PC-9 (cell line): ENCODE measurements at regions not wholly inside any gene's neighbourhood (a gene's known extent, or its start where the extent isn't known, plus 50 kb on each side); places are given as distances from the start of the nearest gene placed in this dataset.

Experiments used
- BruUV-seq: library from RNA; stranded (reverse); fragments of 400-500 nt; replicated peaks from 2 replicates; lab custom pipeline; 2021; lab: Mats Ljungman, UMichigan
- CTCF ChIA-PET: fragments of 300-600 bp; sonication (Branson Sonifier 250); formaldehyde crosslinking; loops from one replicate; lab custom pipeline; 2022; ENCODE audit warnings: antibody characterized with exemption; lab: Charles Lee
- POLR2A ChIA-PET: fragments of 300-600 bp; sonication (Branson Sonifier 250); formaldehyde crosslinking; loops from one replicate; lab custom pipeline; 2022; ENCODE audit warnings: antibody characterized with exemption; ENCODE audit not compliant: unreplicated experiment; lab: Charles Lee
- DNase-seq, 2 experiments: peaks; one replicate each; pipeline versions ENCODE4 v3.0.0 to v3.0.0-alpha.2; 2015 to 2022; ENCODE audit warnings: mixed read lengths in 1 of 2
- H2AFZ ChIP-seq: fragments of 200-600 bp; sonication (generic); 2 replicates; pipeline ENCODE4 v1.8.1; 2017; ENCODE audit warnings: antibody characterized with exemption
- H3F3A ChIP-seq: fragments of 200-600 bp; sonication (generic); 2 replicates; pipeline ENCODE4 v1.8.1; 2017; ENCODE audit warnings: antibody characterized with exemption, mild to moderate bottlenecking, low read depth; ENCODE audit not compliant: insufficient read depth
- H3K27ac ChIP-seq: fragments of 200-600 bp; sonication (generic); 2 replicates; pipeline ENCODE4 v1.6.1; 2016; ENCODE audit warnings: mixed run types
- H3K27me3 ChIP-seq: fragments of 200-600 bp; sonication (generic); 2 replicates; pipeline ENCODE4 v1.6.1; 2016; ENCODE audit warnings: low read depth, mixed run types; ENCODE audit not compliant: insufficient read depth
- H3K36me3 ChIP-seq: fragments of 200-600 bp; sonication (generic); 2 replicates; pipeline ENCODE4 v1.6.1; 2016; ENCODE audit warnings: low read depth, mixed run types
- H3K4me1 ChIP-seq: fragments of 200-600 bp; sonication (generic); replicated peaks from 2 replicates; pipeline ENCODE4 v1.6.1; 2016; ENCODE audit warnings: mixed run types; ENCODE audit not compliant: insufficient read depth
- H3K4me2 ChIP-seq: fragments of 200-600 bp; sonication (generic); 2 replicates; pipeline ENCODE4 v1.6.1; 2017; ENCODE audit warnings: mixed run types
- H3K4me3 ChIP-seq: fragments of 200-600 bp; sonication (generic); 2 replicates; pipeline ENCODE4 v1.6.1; 2016; ENCODE audit warnings: mixed run types
- H3K79me2 ChIP-seq: fragments of 200-600 bp; sonication (generic); 2 replicates; pipeline ENCODE4 v1.6.1; 2017; ENCODE audit warnings: low read depth, mixed run types
- H3K9me2 ChIP-seq: fragments of 200-600 bp; sonication (generic); 2 replicates; pipeline ENCODE4 v1.8.1; 2017; ENCODE audit warnings: mild to moderate bottlenecking; ENCODE audit not compliant: insufficient read depth
- H3K9me3 ChIP-seq: fragments of 200-600 bp; sonication (generic); 2 replicates; pipeline ENCODE4 v1.8.1; 2016; ENCODE audit warnings: low read depth; ENCODE audit not compliant: insufficient read depth
- H4K20me1 ChIP-seq: fragments of 200-600 bp; sonication (generic); 2 replicates; pipeline ENCODE4 v1.8.1; 2017; ENCODE audit not compliant: insufficient read depth
- EZH2 ChIP-seq: fragments of 200-600 bp; sonication (generic); IDR thresholded peaks from 2 replicates; pipeline ENCODE4 v1.8.0; 2017; ENCODE audit warnings: antibody characterized with exemption, low read depth
- intact Hi-C: fragments of 100-400 bp; cut with micrococcal nuclease; formaldehyde crosslinking; loops from one replicate; pipeline ENCODE4 v1.10.0; 2022; ENCODE audit not compliant: unreplicated experiment
- TF ChIP-seq, protein P1 (sequence below): fragments of 200-600 bp; sonication (generic); conservative IDR thresholded peaks from 2 replicates; pipeline ENCODE4 v1.6.1; 2017; ENCODE audit warnings: mixed run types, antibody characterized with exemption, mild to moderate bottlenecking, moderate library complexity

- no peaks in the 10 kb centered on the region; the same call in 1 of the 2 replicates for H3K9me3 ChIP-seq
- BruUV-seq, result no TSS peak
- peaks cover 64% of the 10 kb centered on the region for H3K27me3 ChIP-seq
- H3K9me2 ChIP-seq, result no peaks in the 10 kb centered on the region
- H3K4me3 ChIP-seq, result no peak overlapping the region
- ChIA-PET CTCF (no interaction called here), POLR2A (no interaction called here)
- TF ChIP-seq EZH2, result no peak
- H3K27ac ChIP-seq, result no peak overlapping the region
- intact Hi-C loops, result loop anchor here (10.0 kb wide), 1 partner anchor 739 kb away; no protein-coding TSS in a partner anchor
- no peaks in the 10 kb centered on the region for H3K79me2 ChIP-seq
- DNase-seq, result no peak
- H3K4me2 ChIP-seq, result no peak overlapping the region
- no peak overlapping the region for H2AFZ ChIP-seq
- no peaks in the 10 kb centered on the region for H4K20me1 ChIP-seq
- no peaks in the 10 kb centered on the region for H3F3A ChIP-seq
- H3K4me1 ChIP-seq, result no peaks in the 10 kb centered on the region
- H3K36me3 ChIP-seq, result no peaks in the 10 kb centered on the region
Measured at GRCh38 chr20:20823476-20823881, 111.0 kb upstream of the RALGAPA2 start.

DNA sequence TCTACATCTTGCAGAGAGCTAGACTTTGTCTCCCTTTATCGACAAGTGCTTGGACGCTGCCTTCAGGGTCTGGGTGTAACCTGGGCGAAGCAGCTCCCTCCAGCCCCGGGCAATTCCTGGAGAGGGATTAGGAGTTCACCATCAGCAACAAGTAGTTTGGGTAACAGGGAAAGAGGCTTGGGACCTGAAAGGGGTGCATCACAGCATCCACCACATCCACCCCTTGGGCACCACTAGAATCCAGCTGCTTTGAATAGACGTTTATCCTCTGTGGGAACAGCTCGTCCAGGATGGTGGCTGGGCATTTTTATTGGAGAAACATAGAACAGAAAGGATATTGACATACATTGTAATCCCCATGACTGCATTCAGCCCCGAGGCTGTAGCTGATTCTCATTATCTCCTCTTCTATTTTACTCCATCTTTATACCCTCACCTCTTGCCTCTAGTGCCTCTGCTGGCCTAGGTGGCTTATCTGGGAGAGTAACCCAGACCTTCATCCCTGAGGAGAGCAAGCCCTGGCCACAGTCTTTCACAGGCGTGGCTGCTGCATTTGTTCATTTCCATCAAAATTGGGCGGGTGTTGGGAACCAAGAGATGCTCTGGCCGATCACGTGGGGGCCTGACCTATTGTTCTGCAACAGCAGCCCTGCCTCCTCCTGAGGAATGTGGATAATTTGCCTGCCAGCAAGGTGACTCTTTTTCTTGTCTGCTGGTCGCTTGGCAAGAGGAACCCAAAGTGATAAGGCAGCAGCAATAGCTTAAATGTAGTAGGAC, 109.2 kb upstream of the RALGAPA2 start:
- ChIA-PET POLR2A (no interaction called here), CTCF (no interaction called here)
- Histone ChIP-seq H3K27me3 (peaks cover 66% of the 10 kb centered on the region), H3K36me3 (no peaks in the 10 kb centered on the region), H3K27ac (no peak overlapping the region), H3K9me3 (no peaks in the 10 kb centered on the region; the same call in 1 of the 2 replicates), H4K20me1 (no peaks in the 10 kb centered on the region), H3F3A (no peaks in the 10 kb centered on the region), H3K4me2 (no peak overlapping the region), H2AFZ (no peak overlapping the region), H3K4me1 (no peaks in the 10 kb centered on the region), H3K4me3 (no peak overlapping the region), H3K9me2 (no peaks in the 10 kb centered on the region), H3K79me2 (no peaks in the 10 kb centered on the region)
- TF ChIP-seq EZH2, result no peak
- TF ChIP-seq, protein P1, sequence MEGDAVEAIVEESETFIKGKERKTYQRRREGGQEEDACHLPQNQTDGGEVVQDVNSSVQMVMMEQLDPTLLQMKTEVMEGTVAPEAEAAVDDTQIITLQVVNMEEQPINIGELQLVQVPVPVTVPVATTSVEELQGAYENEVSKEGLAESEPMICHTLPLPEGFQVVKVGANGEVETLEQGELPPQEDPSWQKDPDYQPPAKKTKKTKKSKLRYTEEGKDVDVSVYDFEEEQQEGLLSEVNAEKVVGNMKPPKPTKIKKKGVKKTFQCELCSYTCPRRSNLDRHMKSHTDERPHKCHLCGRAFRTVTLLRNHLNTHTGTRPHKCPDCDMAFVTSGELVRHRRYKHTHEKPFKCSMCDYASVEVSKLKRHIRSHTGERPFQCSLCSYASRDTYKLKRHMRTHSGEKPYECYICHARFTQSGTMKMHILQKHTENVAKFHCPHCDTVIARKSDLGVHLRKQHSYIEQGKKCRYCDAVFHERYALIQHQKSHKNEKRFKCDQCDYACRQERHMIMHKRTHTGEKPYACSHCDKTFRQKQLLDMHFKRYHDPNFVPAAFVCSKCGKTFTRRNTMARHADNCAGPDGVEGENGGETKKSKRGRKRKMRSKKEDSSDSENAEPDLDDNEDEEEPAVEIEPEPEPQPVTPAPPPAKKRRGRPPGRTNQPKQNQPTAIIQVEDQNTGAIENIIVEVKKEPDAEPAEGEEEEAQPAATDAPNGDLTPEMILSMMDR, result no peak
- no TSS peak for BruUV-seq
- no peak for DNase-seq
- intact Hi-C loops, result loop anchor here (10.0 kb wide), 1 partner anchor 737 kb away; no protein-coding TSS in a partner anchor

- intact Hi-C loops, result loop anchor here (10.0 kb wide), 1 partner anchor 736 kb away; no protein-coding TSS in a partner anchor
- BruUV-seq, result no TSS peak
- POLR2A ChIA-PET, result no interaction called here
Measured at GRCh38 chr20:20820785-20821483, 108.5 kb upstream of the RALGAPA2 start.

More at GRCh38 chr20:20820785-20821483, 108.5 kb upstream of the RALGAPA2 start:
- CTCF ChIA-PET, result no interaction called here
- DNase-seq, result no peak
- H3K27ac ChIP-seq, result no peak overlapping the region
- H3K79me2 ChIP-seq, result no peaks in the 10 kb centered on the region
- no peaks in the 10 kb centered on the region for H3K9me3 ChIP-seq
- peaks cover 61% of the 10 kb centered on the region for H3K27me3 ChIP-seq
- H3F3A ChIP-seq, result no peaks in the 10 kb centered on the region
- H3K4me3 ChIP-seq, result no peak overlapping the region
- H3K4me1 ChIP-seq, result no peaks in the 10 kb centered on the region
- TF ChIP-seq, protein P1, result no peak
- TF ChIP-seq EZH2, result no peak
- H4K20me1 ChIP-seq, result no peaks in the 10 kb centered on the region
- no peak overlapping the region for H3K4me2 ChIP-seq
- no peaks in the 10 kb centered on the region for H3K36me3 ChIP-seq
- H3K9me2 ChIP-seq, result no peaks in the 10 kb centered on the region
- no peak overlapping the region for H2AFZ ChIP-seq
